ENCODE measurements at regions not wholly inside any gene's neighbourhood (a gene's known extent, or its start where the extent isn't known, plus 50 kb on each side); places are given as distances from the start of the nearest gene placed in this dataset.

GRCh38 chr17:34164837-34165236 is 90.2 kb upstream of the CCL2 start:
- TF ChIP-seq CTCF (IDR thresholded peaks at IDR 0.05; ENCODE audit: low read depth, low read length) = no peak
- no peak for TF ChIP-seq EZH2phosphoT487 (IDR thresholded peaks at IDR 0.05; ENCODE audit: low read depth)

Data from OCI-LY3 (cell line).